HCT116 (cell line): ENCODE measurements at regions not wholly inside any gene's neighbourhood (a gene's known extent, or its start where the extent isn't known, plus 50 kb on each side); places are given as distances from the start of the nearest gene placed in this dataset.

ENCODE experiments used
- ATAC-seq: fragments of 200-7000 bp; cut with Tn5 transposase; 2 replicates; pipeline ENCODE4 v1.9.1; 2020; ENCODE audit warnings: mild to moderate bottlenecking, moderate library complexity
- BruUV-seq: library from RNA; stranded (reverse); fragments of 400-500 nt; replicated peaks from 2 replicates; lab custom pipeline; 2021; lab: Mats Ljungman, UMichigan
- CTCF ChIA-PET: fragments of 300-600 bp; sonication (Branson Sonifier 250); formaldehyde crosslinking; loops from one replicate; lab custom pipeline; 2021; ENCODE audit warnings: antibody characterized with exemption; lab: Charles Lee
- POLR2A ChIA-PET: fragments of 300-600, 350-600 bp; sonication (Branson Sonifier 250); formaldehyde crosslinking; loops from one replicate; lab custom pipeline; 2021; ENCODE audit warnings: antibody characterized with exemption; lab: Charles Lee
- RAD21 ChIA-PET, 2 experiments: fragments of 300-600 bp; sonication (Branson Sonifier 250); formaldehyde crosslinking; loops; one replicate each; lab custom pipeline; 2023; ENCODE audit warnings: low total read pairs in 2 of 2; ENCODE audit not compliant: uncharacterized antibody in 2 of 2, unreplicated experiment in 2 of 2, low non-redundant PET in 1 of 2; lab: Charles Lee
- DNase-seq: peaks from one replicate; pipeline ENCODE4 v3.0.0-alpha.2; 2010; ENCODE audit warnings: low read depth, low spot score
- H2AFZ ChIP-seq: fragments of 200-600 bp; shearing (Covaris generic), sonication (generic); 2 replicates; pipeline ENCODE4 v1.6.1; 2017; ENCODE audit warnings: low read depth, mixed run types, mixed read lengths, antibody characterized with exemption, low read length; ENCODE audit not compliant: poor library complexity, severe bottlenecking
- H3K27ac ChIP-seq: 2 replicates; pipeline ENCODE4 v1.5.1; 2012; ENCODE audit warnings: low read depth, low read length
- H3K27me3 ChIP-seq: fragments of 200-600 bp; sonication (generic); 2 replicates; pipeline ENCODE4 v1.6.1; 2016; ENCODE audit warnings: mixed run types, low read length, mixed read lengths; ENCODE audit not compliant: insufficient read depth
- H3K36me3 ChIP-seq, 2 experiments: fragments of 200-500 bp in 1 of 2; fragments of 200-600 bp in 1 of 2; sonication (Bioruptor generic) in 1 of 2; sonication (generic) in 1 of 2; 2 replicates each; pipeline versions ENCODE4 v1.5.1 to v1.6.1; 2014 to 2016; ENCODE audit warnings: low read length in 2 of 2, inconsistent platforms in 1 of 2, mixed read lengths in 1 of 2, mixed run types in 1 of 2; ENCODE audit not compliant: insufficient read depth in 2 of 2, control insufficient read depth in 1 of 2
- H3K4me1 ChIP-seq, 2 experiments: fragments of 200-600 bp in 1 of 2; sonication (generic) in 1 of 2; 2 replicates each; pipeline versions ENCODE4 v1.5.1 to v1.6.1; 2012 to 2017; ENCODE audit warnings: low read length in 2 of 2, inconsistent platforms in 1 of 2, mild to moderate bottlenecking in 1 of 2, mixed read lengths in 1 of 2, mixed run types in 1 of 2, moderate library complexity in 1 of 2; ENCODE audit not compliant: insufficient read depth in 2 of 2, control insufficient read depth in 1 of 2
- H3K4me2 ChIP-seq: fragments of 200-600 bp; sonication (generic); 2 replicates; pipeline ENCODE4 v1.6.1; 2017; ENCODE audit warnings: mixed run types, low read length, mixed read lengths
- H3K4me3 ChIP-seq, 2 experiments: fragments of 200-600 bp in 1 of 2; sonication (generic) in 1 of 2; replicated peaks in 1 of 2; 2 replicates each; pipeline ENCODE4 v1.5.1; 2011 to 2016; ENCODE audit warnings: low read length in 2 of 2, control low read depth in 1 of 2, low read depth in 1 of 2, mild to moderate bottlenecking in 1 of 2, mixed read lengths in 1 of 2, mixed run types in 1 of 2
- H3K79me2 ChIP-seq: fragments of 200-600 bp; sonication (generic); 2 replicates; pipeline ENCODE4 v1.6.1; 2017; ENCODE audit warnings: mild to moderate bottlenecking, mixed run types, low read length, moderate library complexity, mixed read lengths; ENCODE audit not compliant: insufficient read depth
- H3K9ac ChIP-seq: fragments of 200-600 bp; sonication (generic); 2 replicates; pipeline ENCODE4 v1.6.1; 2016; ENCODE audit warnings: low read length, mixed read lengths
- H3K9me2 ChIP-seq: fragments of 200-600 bp; sonication (generic), shearing (Covaris generic); 2 replicates; pipeline ENCODE4 v1.6.1; 2017; ENCODE audit warnings: mixed run types, mild to moderate bottlenecking, moderate library complexity; ENCODE audit not compliant: insufficient read depth
- H3K9me3 ChIP-seq, 2 experiments: fragments of 200-500 bp in 1 of 2; fragments of 200-600 bp in 1 of 2; sonication (Bioruptor generic) in 1 of 2; sonication (generic) in 1 of 2; 2 replicates each; pipeline ENCODE4 v1.6.1; 2014 to 2017; ENCODE audit warnings: low read length in 2 of 2, mixed read lengths in 2 of 2, inconsistent platforms in 1 of 2, low read depth in 1 of 2, mild to moderate bottlenecking in 1 of 2, mixed run types in 1 of 2, moderate library complexity in 1 of 2; ENCODE audit not compliant: control insufficient read depth in 1 of 2, insufficient read depth in 1 of 2
- H4K20me1 ChIP-seq: fragments of 200-600 bp; sonication (generic), shearing (Covaris generic); 2 replicates; pipeline ENCODE4 v1.6.1; 2017; ENCODE audit warnings: mixed run types, mild to moderate bottlenecking, moderate library complexity; ENCODE audit not compliant: insufficient read depth
- CBX3 ChIP-seq: IDR thresholded peaks from 2 replicates; pipeline ENCODE4 v1.6.1; 2012; ENCODE audit warnings: low read depth
- EGR1 ChIP-seq: IDR thresholded peaks from 2 replicates; pipeline ENCODE4 v1.6.1; 2012; ENCODE audit warnings: low read depth
- ELF1 ChIP-seq: IDR thresholded peaks from 2 replicates; pipeline ENCODE4 v1.6.1; 2012; ENCODE audit warnings: low read depth, borderline replicate concordance
- EZH2 ChIP-seq: fragments of 200-600 bp; sonication (generic); IDR thresholded peaks from 2 replicates; pipeline ENCODE4 v1.6.1; 2017; ENCODE audit warnings: antibody characterized with exemption, mixed run types
- EZH2phosphoT487 ChIP-seq: fragments of 200-600 bp; IDR thresholded peaks from 2 replicates; pipeline ENCODE4 v1.6.1; 2018; ENCODE audit warnings: antibody characterized with exemption, borderline replicate concordance
- JUND ChIP-seq: IDR thresholded peaks from 2 replicates; pipeline ENCODE4 v1.6.1; 2012
- POLR2A ChIP-seq: IDR thresholded peaks from 2 replicates; pipeline ENCODE4 v1.7.0; 2011; ENCODE audit warnings: borderline replicate concordance; ENCODE audit not compliant: insufficient read depth, insufficient read length; ENCODE audit errors: extremely low read depth
- POLR2AphosphoS5 ChIP-seq: IDR thresholded peaks from 2 replicates; pipeline ENCODE4 v1.6.1; 2011; ENCODE audit warnings: mild to moderate bottlenecking, low read depth, low read length, moderate library complexity
- RAD21 ChIP-seq: IDR thresholded peaks from 2 replicates; pipeline ENCODE4 v1.6.1; 2012; ENCODE audit warnings: low read depth, mild to moderate bottlenecking
- SIN3A ChIP-seq: IDR thresholded peaks from 2 replicates; pipeline ENCODE4 v1.6.1; 2012; ENCODE audit warnings: low read depth
- SP1 ChIP-seq: IDR thresholded peaks from 2 replicates; pipeline ENCODE4 v1.6.1; 2012; ENCODE audit warnings: low read depth
- SRF ChIP-seq: IDR thresholded peaks from 2 replicates; pipeline ENCODE4 v1.6.1; 2012; ENCODE audit warnings: low read depth
- TCF7L2 ChIP-seq: IDR thresholded peaks from 2 replicates; pipeline ENCODE4 v1.7.0; 2011; ENCODE audit warnings: borderline replicate concordance, inconsistent platforms; ENCODE audit not compliant: insufficient read depth, insufficient read length; ENCODE audit errors: extremely low read depth
- ZFX ChIP-seq: fragments of 450-650 bp; IDR thresholded peaks from 2 replicates; pipeline ENCODE4 v1.6.1; 2017
- intact Hi-C: fragments of 100-400 bp; cut with micrococcal nuclease; formaldehyde crosslinking; loops from 2 replicates; pipeline ENCODE4 v1.10.0; 2022
- TF ChIP-seq, protein P1 (sequence below): IDR thresholded peaks from 2 replicates; pipeline ENCODE4 v1.6.1; 2012; ENCODE audit warnings: low read depth
- TF ChIP-seq, protein P2 (sequence below): IDR thresholded peaks from 2 replicates; pipeline ENCODE4 v1.6.1; 2011; ENCODE audit warnings: mild to moderate bottlenecking, low read length, moderate library complexity; ENCODE audit not compliant: insufficient replicate concordance; ENCODE audit errors: extremely low read depth
- TF ChIP-seq, protein P3 (sequence below), 3 experiments: fragments of 200-600 bp in 1 of 3; sonication (generic) in 1 of 3; IDR thresholded peaks in 2 of 3; conservative IDR thresholded peaks in 1 of 3; 2 replicates each; pipeline ENCODE4 v1.5.1; 2012 to 2017; ENCODE audit warnings: low read depth in 2 of 3, low read length in 2 of 3, antibody characterized with exemption in 1 of 3, borderline replicate concordance in 1 of 3, control low read depth in 1 of 3, mild to moderate bottlenecking in 1 of 3, mixed read lengths in 1 of 3, mixed run types in 1 of 3, moderate library complexity in 1 of 3; ENCODE audit not compliant: insufficient read depth in 1 of 3

DNA sequence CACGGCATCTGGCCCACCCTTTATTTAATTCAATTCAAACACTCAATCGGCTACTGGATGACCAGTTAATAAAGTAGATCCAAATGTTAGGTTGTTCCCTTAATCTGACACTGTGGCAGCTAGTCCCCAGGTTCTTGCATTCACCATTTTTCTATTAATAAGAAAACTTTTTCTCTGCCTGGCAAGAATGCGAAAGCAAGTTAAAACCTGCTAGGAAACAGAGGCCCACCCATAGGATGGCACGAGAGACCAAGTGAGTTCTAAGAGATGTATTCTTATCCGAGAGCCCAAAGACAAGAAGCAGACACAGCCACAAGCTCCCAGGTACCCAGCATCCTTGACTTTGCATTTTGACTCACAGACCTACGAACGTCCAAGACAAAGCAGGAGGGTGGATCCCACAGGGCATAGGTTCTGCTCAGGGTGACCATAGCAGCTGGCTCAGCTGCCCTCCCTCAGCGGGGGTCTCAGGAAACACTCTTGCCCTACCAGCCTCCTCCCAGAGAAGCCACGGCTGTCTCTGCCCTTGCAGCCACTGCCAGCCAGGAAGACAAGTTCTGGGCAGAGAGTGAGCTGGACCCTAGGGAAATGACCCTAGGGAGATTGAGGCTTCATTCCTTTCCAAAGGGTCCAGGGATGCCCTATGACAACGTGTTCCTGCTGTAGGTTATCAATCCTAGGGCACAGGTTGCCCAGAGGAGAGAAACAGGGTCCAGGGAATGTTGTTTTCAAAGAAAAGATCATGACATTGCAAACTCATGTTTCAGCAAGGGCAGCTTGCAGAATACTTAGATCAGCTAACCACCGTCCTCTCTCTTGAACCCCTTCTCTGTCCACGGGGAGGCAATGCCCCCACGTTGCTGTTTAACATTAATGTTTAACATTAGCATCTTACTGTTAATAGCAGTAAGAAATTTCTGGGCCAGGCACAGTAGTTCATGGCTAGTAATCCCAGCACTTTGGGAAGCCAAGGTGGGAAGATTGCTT is 147.2 kb upstream of the ZNF507 start:
- H3K27me3 ChIP-seq, result no peaks in the 10 kb centered on the region
- no peak overlapping the region for H2AFZ ChIP-seq
- no peak overlapping the region for H3K4me2 ChIP-seq
- ChIA-PET CTCF (no interaction called here), RAD21 (no interaction called here), POLR2A (no interaction called here)
- H3K4me1 ChIP-seq, result no peaks in the 10 kb centered on the region
- no peaks in the 10 kb centered on the region; a peak in 1 of 4 replicates for H3K9me3 ChIP-seq
- DNase-seq (no peak), ATAC-seq (no peak)
- H3K9ac ChIP-seq, result no peak overlapping the region
- intact Hi-C loops, result no loop called here
- H3K79me2 ChIP-seq, result no peaks in the 10 kb centered on the region
- H4K20me1 ChIP-seq, result no peaks in the 10 kb centered on the region
- no peaks in the 10 kb centered on the region for H3K9me2 ChIP-seq
- no TSS peak for BruUV-seq
- TF ChIP-seq SRF, result no peak
- TF ChIP-seq EGR1, result no peak
- TF ChIP-seq SP1, result no peak
- TF ChIP-seq POLR2AphosphoS5, result no peak
- TF ChIP-seq ZFX, result no peak
- TF ChIP-seq EZH2phosphoT487, result no peak
- TF ChIP-seq SIN3A, result no peak
- no peak for TF ChIP-seq CBX3
- TF ChIP-seq ELF1, result no peak
- TF ChIP-seq JUND, result no peak
- TF ChIP-seq POLR2A, result no peak
- TF ChIP-seq, protein P1, sequence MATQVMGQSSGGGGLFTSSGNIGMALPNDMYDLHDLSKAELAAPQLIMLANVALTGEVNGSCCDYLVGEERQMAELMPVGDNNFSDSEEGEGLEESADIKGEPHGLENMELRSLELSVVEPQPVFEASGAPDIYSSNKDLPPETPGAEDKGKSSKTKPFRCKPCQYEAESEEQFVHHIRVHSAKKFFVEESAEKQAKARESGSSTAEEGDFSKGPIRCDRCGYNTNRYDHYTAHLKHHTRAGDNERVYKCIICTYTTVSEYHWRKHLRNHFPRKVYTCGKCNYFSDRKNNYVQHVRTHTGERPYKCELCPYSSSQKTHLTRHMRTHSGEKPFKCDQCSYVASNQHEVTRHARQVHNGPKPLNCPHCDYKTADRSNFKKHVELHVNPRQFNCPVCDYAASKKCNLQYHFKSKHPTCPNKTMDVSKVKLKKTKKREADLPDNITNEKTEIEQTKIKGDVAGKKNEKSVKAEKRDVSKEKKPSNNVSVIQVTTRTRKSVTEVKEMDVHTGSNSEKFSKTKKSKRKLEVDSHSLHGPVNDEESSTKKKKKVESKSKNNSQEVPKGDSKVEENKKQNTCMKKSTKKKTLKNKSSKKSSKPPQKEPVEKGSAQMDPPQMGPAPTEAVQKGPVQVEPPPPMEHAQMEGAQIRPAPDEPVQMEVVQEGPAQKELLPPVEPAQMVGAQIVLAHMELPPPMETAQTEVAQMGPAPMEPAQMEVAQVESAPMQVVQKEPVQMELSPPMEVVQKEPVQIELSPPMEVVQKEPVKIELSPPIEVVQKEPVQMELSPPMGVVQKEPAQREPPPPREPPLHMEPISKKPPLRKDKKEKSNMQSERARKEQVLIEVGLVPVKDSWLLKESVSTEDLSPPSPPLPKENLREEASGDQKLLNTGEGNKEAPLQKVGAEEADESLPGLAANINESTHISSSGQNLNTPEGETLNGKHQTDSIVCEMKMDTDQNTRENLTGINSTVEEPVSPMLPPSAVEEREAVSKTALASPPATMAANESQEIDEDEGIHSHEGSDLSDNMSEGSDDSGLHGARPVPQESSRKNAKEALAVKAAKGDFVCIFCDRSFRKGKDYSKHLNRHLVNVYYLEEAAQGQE, result no peak
- TF ChIP-seq TCF7L2, result no peak
- TF ChIP-seq RAD21, result no peak
- TF ChIP-seq, protein P2, sequence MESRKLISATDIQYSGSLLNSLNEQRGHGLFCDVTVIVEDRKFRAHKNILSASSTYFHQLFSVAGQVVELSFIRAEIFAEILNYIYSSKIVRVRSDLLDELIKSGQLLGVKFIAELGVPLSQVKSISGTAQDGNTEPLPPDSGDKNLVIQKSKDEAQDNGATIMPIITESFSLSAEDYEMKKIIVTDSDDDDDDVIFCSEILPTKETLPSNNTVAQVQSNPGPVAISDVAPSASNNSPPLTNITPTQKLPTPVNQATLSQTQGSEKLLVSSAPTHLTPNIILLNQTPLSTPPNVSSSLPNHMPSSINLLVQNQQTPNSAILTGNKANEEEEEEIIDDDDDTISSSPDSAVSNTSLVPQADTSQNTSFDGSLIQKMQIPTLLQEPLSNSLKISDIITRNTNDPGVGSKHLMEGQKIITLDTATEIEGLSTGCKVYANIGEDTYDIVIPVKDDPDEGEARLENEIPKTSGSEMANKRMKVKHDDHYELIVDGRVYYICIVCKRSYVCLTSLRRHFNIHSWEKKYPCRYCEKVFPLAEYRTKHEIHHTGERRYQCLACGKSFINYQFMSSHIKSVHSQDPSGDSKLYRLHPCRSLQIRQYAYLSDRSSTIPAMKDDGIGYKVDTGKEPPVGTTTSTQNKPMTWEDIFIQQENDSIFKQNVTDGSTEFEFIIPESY, result no peak
- TF ChIP-seq EZH2, result no peak
- TF ChIP-seq, protein P3, sequence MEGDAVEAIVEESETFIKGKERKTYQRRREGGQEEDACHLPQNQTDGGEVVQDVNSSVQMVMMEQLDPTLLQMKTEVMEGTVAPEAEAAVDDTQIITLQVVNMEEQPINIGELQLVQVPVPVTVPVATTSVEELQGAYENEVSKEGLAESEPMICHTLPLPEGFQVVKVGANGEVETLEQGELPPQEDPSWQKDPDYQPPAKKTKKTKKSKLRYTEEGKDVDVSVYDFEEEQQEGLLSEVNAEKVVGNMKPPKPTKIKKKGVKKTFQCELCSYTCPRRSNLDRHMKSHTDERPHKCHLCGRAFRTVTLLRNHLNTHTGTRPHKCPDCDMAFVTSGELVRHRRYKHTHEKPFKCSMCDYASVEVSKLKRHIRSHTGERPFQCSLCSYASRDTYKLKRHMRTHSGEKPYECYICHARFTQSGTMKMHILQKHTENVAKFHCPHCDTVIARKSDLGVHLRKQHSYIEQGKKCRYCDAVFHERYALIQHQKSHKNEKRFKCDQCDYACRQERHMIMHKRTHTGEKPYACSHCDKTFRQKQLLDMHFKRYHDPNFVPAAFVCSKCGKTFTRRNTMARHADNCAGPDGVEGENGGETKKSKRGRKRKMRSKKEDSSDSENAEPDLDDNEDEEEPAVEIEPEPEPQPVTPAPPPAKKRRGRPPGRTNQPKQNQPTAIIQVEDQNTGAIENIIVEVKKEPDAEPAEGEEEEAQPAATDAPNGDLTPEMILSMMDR (IDR thresholded peaks at IDR 0.05 in 2 of 3, conservative IDR thresholded peaks at IDR 0.05 in 1 of 3; ENCODE audit: borderline replicate concordance in 1 of 3, insufficient read depth in 1 of 3, low read depth in 2 of 3, low read length in 2 of 3), result no peak
- no peak overlapping the region for H3K27ac ChIP-seq
- H3K36me3 ChIP-seq, result no peaks in the 10 kb centered on the region
- H3K4me3 ChIP-seq, result no peak overlapping the region
